HEK293 (cell line): ENCODE measurements at regions not wholly inside any gene's neighbourhood (a gene's known extent, or its start where the extent isn't known, plus 50 kb on each side); places are given as distances from the start of the nearest gene placed in this dataset.

ENCODE experiments used
- BCL11A ChIP-seq: fragments of 450-650 bp; formaldehyde crosslinking; IDR thresholded peaks from 2 replicates; pipeline ENCODE4 v1.5.1; 2016; ENCODE audit warnings: low read depth, missing biosample characterization, missing genetic modification characterization
- REPIN1 ChIP-seq: fragments of 450-650 bp; formaldehyde crosslinking; IDR thresholded peaks from 2 replicates; pipeline ENCODE4 v1.5.1; 2017; ENCODE audit warnings: missing biosample characterization, missing genetic modification characterization, low read depth
- ZBTB1 ChIP-seq: fragments of 450-650 bp; formaldehyde crosslinking; IDR thresholded peaks from 2 replicates; pipeline ENCODE4 v1.5.1; 2016; ENCODE audit warnings: missing biosample characterization, missing genetic modification characterization
- ZBTB21 ChIP-seq: fragments of 450-650 bp; formaldehyde crosslinking; IDR thresholded peaks from 2 replicates; pipeline ENCODE4 v1.5.1; 2017; ENCODE audit warnings: missing biosample characterization, missing genetic modification characterization
- ZNF140 ChIP-seq: fragments of 450-650 bp; formaldehyde crosslinking; IDR thresholded peaks from 2 replicates; pipeline ENCODE4 v1.5.1; 2016; ENCODE audit warnings: missing biosample characterization, missing genetic modification characterization
- ZNF155 ChIP-seq: fragments of 450-650 bp; formaldehyde crosslinking; IDR thresholded peaks from 2 replicates; pipeline ENCODE4 v1.5.1; 2016; ENCODE audit warnings: missing biosample characterization, missing genetic modification characterization
- ZNF311 ChIP-seq: fragments of 450-650 bp; formaldehyde crosslinking; IDR thresholded peaks from 2 replicates; pipeline ENCODE4 v1.5.1; 2017; ENCODE audit warnings: missing biosample characterization, missing genetic modification characterization, borderline replicate concordance
- ZNF404 ChIP-seq: fragments of 450-650 bp; formaldehyde crosslinking; IDR thresholded peaks from 2 replicates; pipeline ENCODE4 v1.5.1; 2017; ENCODE audit warnings: missing biosample characterization, missing genetic modification characterization
- ZNF670 ChIP-seq: fragments of 450-650 bp; formaldehyde crosslinking; IDR thresholded peaks from 2 replicates; pipeline ENCODE4 v1.5.1; 2016; ENCODE audit warnings: missing biosample characterization, missing genetic modification characterization, low read depth
- ZNF677 ChIP-seq: fragments of 450-650 bp; IDR thresholded peaks from 2 replicates; pipeline ENCODE4 v1.5.0; 2018; ENCODE audit warnings: missing biosample characterization, mild to moderate bottlenecking, missing genetic modification characterization, moderate library complexity
- ZNF701 ChIP-seq: fragments of 450-650 bp; formaldehyde crosslinking; IDR thresholded peaks from 2 replicates; pipeline ENCODE4 v1.5.1; 2016; ENCODE audit warnings: missing biosample characterization, missing genetic modification characterization
- TF ChIP-seq, protein P1 (sequence below): sonication (generic); formaldehyde crosslinking; IDR thresholded peaks from 2 replicates; pipeline ENCODE4 v1.8.1; 2022; ENCODE audit warnings: mild to moderate bottlenecking, moderate library complexity, missing genetic modification reagents
- TF ChIP-seq, protein P2 (sequence below): fragments of 450-650 bp; formaldehyde crosslinking; IDR thresholded peaks from 2 replicates; pipeline ENCODE4 v1.5.1; 2016; ENCODE audit warnings: missing biosample characterization, missing genetic modification characterization
- TF ChIP-seq, protein P3 (sequence below): fragments of 450-650 bp; formaldehyde crosslinking; IDR thresholded peaks from 2 replicates; pipeline ENCODE4 v1.5.1; 2016; ENCODE audit warnings: missing biosample characterization, missing genetic modification characterization

DNA sequence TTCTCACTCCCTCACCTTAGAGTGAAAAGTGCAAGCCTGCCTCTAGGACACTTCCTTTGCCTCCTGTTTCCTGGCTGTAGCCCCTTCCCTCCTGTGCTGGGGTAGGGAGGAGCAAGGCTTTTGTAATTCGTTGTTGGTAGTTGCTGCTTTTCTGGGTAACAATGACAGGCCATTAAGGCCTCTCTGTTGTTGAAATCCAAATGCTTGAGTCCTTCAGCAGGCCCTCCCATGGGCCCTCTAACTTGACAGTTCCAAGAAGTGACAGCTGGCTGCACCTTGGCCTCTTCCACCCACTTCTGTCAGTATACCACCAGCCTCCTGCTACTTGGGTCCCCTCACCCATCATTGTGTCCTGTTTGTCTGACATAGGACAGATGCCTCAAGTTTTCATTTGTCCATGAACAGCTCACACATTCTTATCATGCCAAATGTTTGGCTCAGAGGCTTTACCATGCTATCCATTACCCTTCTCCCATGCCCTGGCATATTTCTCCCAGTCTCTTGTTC is 103.7 kb upstream of the PDE3A start:
- TF ChIP-seq ZNF677 (tag by site-specific recombination) (no peak), ZNF404 (tag by site-specific recombination) (no peak), ZNF311 (tag by site-specific recombination) (no peak), ZNF670 (tag by site-specific recombination) (no peak), ZNF140 (tag by site-specific recombination) (no peak), REPIN1 (tag by site-specific recombination) (no peak), BCL11A (tag by site-specific recombination) (no peak), ZBTB21 (tag by site-specific recombination) (no peak), ZNF701 (tag by site-specific recombination) (no peak), ZBTB1 (tag by site-specific recombination) (no peak), ZNF155 (no peak)
- TF ChIP-seq, protein P1, sequence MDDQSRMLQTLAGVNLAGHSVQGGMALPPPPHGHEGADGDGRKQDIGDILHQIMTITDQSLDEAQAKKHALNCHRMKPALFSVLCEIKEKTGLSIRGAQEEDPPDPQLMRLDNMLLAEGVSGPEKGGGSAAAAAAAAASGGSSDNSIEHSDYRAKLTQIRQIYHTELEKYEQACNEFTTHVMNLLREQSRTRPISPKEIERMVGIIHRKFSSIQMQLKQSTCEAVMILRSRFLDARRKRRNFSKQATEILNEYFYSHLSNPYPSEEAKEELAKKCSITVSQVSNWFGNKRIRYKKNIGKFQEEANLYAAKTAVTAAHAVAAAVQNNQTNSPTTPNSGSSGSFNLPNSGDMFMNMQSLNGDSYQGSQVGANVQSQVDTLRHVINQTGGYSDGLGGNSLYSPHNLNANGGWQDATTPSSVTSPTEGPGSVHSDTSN (CRISPR knock-in tag), result no peak
- TF ChIP-seq, protein P2, sequence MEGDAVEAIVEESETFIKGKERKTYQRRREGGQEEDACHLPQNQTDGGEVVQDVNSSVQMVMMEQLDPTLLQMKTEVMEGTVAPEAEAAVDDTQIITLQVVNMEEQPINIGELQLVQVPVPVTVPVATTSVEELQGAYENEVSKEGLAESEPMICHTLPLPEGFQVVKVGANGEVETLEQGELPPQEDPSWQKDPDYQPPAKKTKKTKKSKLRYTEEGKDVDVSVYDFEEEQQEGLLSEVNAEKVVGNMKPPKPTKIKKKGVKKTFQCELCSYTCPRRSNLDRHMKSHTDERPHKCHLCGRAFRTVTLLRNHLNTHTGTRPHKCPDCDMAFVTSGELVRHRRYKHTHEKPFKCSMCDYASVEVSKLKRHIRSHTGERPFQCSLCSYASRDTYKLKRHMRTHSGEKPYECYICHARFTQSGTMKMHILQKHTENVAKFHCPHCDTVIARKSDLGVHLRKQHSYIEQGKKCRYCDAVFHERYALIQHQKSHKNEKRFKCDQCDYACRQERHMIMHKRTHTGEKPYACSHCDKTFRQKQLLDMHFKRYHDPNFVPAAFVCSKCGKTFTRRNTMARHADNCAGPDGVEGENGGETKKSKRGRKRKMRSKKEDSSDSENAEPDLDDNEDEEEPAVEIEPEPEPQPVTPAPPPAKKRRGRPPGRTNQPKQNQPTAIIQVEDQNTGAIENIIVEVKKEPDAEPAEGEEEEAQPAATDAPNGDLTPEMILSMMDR (tag by site-specific recombination), result no peak
- TF ChIP-seq, protein P3, sequence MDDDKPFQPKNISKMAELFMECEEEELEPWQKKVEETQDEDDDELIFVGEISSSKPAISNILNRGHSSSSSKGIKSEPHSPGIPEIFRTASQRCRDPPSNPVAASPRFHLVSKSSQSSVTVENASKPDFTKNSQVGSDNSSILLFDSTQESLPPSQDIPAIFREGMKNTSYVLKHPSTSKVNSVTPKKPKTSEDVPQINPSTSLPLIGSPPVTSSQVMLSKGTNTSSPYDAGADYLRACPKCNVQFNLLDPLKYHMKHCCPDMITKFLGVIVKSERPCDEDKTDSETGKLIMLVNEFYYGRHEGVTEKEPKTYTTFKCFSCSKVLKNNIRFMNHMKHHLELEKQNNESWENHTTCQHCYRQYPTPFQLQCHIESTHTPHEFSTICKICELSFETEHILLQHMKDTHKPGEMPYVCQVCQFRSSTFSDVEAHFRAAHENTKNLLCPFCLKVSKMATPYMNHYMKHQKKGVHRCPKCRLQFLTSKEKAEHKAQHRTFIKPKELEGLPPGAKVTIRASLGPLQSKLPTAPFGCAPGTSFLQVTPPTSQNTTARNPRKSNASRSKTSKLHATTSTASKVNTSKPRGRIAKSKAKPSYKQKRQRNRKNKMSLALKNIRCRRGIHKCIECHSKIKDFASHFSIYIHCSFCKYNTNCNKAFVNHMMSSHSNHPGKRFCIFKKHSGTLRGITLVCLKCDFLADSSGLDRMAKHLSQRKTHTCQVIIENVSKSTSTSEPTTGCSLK (tag by site-specific recombination), result no peak
